HL-60 (cell line): ENCODE measurements at regions not wholly inside any gene's neighbourhood (a gene's known extent, or its start where the extent isn't known, plus 50 kb on each side); places are given as distances from the start of the nearest gene placed in this dataset.

Experiments used
- CTCF ChIP-seq: IDR thresholded peaks from one replicate; pipeline ENCODE4 v1.5.1; 2011; ENCODE audit warnings: low read length, control low read depth, inconsistent platforms; ENCODE audit not compliant: insufficient read depth
- GABPA ChIP-seq: IDR thresholded peaks from 2 replicates; pipeline ENCODE4 v1.6.1; 2012; ENCODE audit warnings: low read depth
- POLR2AphosphoS5 ChIP-seq: IDR thresholded peaks from 2 replicates; pipeline ENCODE4 v1.6.1; 2012; ENCODE audit warnings: low read depth
- SPI1 ChIP-seq: IDR thresholded peaks from 2 replicates; pipeline ENCODE4 v1.6.1; 2012; ENCODE audit warnings: low read depth, mild to moderate bottlenecking, borderline replicate concordance
- TF ChIP-seq, protein P1 (sequence below): IDR thresholded peaks from 2 replicates; pipeline ENCODE4 v1.6.1; 2012; ENCODE audit warnings: low read depth; ENCODE audit not compliant: insufficient replicate concordance

GRCh38 chrX:123803331-123803983 is 56.4 kb upstream of the XIAP start:
- TF ChIP-seq CTCF (no peak), GABPA (no peak), SPI1 (no peak), POLR2AphosphoS5 (no peak)
- TF ChIP-seq, protein P1, sequence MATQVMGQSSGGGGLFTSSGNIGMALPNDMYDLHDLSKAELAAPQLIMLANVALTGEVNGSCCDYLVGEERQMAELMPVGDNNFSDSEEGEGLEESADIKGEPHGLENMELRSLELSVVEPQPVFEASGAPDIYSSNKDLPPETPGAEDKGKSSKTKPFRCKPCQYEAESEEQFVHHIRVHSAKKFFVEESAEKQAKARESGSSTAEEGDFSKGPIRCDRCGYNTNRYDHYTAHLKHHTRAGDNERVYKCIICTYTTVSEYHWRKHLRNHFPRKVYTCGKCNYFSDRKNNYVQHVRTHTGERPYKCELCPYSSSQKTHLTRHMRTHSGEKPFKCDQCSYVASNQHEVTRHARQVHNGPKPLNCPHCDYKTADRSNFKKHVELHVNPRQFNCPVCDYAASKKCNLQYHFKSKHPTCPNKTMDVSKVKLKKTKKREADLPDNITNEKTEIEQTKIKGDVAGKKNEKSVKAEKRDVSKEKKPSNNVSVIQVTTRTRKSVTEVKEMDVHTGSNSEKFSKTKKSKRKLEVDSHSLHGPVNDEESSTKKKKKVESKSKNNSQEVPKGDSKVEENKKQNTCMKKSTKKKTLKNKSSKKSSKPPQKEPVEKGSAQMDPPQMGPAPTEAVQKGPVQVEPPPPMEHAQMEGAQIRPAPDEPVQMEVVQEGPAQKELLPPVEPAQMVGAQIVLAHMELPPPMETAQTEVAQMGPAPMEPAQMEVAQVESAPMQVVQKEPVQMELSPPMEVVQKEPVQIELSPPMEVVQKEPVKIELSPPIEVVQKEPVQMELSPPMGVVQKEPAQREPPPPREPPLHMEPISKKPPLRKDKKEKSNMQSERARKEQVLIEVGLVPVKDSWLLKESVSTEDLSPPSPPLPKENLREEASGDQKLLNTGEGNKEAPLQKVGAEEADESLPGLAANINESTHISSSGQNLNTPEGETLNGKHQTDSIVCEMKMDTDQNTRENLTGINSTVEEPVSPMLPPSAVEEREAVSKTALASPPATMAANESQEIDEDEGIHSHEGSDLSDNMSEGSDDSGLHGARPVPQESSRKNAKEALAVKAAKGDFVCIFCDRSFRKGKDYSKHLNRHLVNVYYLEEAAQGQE: no peak
